GM21723 (cell line): ENCODE measurements at regions not wholly inside any gene's neighbourhood (a gene's known extent, or its start where the extent isn't known, plus 50 kb on each side); places are given as distances from the start of the nearest gene placed in this dataset.
"Not testable (repeated sequence)": the region's sequence is repeated elsewhere in the genome, so short reads cannot be mapped to it uniquely, and the experiment has no call there.

ENCODE experiments used
- ATAC-seq: cut with Tn5 transposase; IDR thresholded peaks from one replicate; pipeline ENCODE4 v1.9.1; 2021; ENCODE audit warnings: mild to moderate bottlenecking, moderate library complexity; ENCODE audit not compliant: unreplicated experiment

- ATAC-seq, result no peak
These were observed 616.4 kb upstream of the CBLB start for GRCh38 chr3:106485217-106485616.

GRCh38 chr3:106485802-106486201 lies 617.0 kb upstream of the CBLB start:
- no peak for ATAC-seq

GRCh38 chr3:106486945-106487639 lies 618.3 kb upstream of the CBLB start:
- ATAC-seq, result not testable (repeated sequence)

- ATAC-seq, result no peak
These were observed 619.5 kb upstream of the CBLB start for GRCh38 chr3:106488331-106488730.

DNA sequence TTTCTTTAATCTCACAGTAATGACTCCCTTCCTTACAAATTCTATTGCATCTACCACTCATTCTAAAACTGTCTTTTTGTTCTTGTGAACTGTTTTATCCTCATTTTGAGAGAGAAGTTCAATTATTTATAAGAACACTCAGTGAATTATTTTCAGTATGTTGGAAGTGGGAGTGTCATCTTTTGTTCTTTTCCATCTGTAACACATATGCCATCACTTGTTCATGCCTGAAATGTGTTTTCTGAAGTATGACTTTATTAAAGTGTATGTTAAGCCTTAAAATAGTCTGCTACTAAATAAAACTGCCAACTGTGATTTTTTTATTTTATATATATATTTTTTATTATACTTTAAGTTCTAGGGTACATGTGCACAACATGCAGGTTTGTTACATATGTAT lies 623.0 kb upstream of the CBLB start:
- no peak for ATAC-seq

GRCh38 chr3:106508331-106508893 lies 639.6 kb upstream of the CBLB start:
- ATAC-seq, result no peak

DNA sequence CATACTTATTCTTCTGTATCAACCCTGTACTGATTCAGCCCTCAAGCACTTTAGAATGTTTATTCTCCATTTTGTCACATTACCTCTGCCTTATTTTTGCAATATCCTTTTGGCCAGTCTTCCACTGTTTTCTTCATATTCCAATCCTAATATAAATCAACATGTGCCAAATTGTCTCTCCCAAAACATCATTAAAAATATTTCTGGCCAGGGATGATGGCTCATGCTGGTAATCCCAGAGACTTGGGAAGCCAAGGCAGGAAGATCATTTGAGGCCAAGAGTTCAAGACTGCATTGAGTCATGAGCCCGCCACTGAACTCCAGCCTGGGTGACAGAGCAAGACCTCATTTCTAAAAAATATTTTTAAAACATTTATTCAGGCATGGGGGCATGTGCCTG lies 641.4 kb upstream of the CBLB start:
- ATAC-seq, result no peak

DNA sequence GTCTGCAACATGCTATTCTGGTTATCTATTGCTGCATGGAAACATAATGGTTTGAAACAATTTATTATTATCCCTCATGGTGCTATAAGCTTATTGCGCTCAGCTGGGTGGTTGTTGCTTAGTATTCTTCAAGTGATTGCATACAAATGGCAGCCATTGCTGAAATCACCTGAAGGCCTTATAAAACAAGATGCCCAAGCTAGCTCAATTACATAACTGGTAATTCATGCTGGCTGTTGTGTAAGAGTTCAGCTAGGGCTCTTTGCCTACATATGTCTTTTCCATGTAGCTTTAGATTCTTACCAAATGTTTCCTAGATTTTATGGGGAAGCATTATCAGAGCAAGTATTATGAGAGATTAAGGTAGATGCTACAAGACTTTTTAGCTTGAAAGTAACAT lies 644.0 kb upstream of the CBLB start:
- no peak for ATAC-seq

DNA sequence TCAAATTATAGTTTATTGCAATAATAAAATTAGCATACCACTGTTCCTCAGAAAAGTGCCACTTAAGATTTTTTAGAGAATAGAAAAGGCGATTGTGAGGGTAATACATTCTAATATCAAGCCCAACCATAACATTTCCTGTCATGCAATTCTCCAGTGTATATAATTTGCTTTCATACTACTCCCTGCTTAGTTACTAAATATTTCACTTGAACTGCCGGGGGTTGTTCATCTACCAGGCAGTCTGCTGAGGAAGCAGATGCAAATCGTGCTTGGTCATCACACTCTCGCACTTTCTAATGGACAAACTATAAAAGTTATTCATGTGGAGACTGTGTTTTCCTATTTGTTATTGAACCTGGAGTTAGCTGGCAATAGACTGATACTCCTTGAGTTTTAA lies 645.6 kb upstream of the CBLB start:
- ATAC-seq, result no peak

DNA sequence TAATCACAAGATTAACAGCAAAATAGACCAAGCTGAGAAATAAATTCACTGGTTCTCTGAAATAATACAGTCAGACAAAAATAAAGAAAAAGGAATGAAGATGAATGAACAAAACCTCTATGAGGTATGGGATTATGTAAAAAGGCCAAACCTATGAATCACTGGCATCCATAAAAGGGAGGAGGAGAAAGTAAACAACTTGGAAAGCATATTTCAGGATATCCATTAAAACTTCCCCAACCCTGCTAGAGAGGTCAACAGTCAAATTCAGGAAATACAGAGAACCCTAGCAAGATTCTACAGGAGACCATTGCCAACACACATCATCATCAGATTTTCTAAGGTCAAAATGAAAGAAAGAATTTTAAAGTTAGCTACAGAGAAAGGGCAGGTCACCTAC lies 649.7 kb upstream of the CBLB start:
- ATAC-seq, result no peak

DNA sequence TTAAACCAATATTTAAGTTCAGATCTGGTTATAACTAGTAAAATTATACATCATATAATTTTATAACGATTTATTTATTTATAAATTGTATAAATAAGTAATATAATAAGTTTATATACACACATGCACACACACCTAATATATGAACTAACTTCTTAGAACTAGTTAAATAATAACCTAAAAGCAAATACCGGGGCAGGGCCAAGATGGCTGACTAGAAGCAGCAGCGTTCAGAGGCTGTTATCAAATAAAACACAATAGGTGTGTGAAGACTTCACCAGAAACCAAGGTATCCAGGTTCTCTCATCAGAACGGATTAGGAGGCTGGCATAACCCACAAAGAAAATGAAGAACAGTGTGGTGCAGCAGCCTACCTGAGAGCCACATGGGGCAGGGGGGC lies 653.6 kb upstream of the CBLB start:
- no peak for ATAC-seq

DNA sequence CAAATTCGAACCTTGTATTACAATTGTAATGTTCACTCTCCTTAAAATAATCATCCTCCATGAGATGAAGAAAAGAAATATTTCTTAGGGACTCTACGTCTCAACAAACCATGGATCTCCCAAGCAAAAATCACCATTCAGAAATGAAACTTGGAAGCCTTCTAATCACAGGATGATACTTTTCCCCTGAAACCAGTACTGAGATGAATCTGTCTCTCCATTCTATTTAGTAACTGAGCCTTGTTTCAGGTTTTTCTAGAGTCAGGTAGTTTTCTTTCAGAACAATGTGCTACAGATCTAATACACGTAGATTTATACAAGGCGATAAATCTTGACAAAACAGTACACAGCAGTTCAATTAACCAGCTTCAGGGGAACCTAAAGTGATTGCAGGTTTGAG lies 660.1 kb upstream of the CBLB start:
- no peak for ATAC-seq

DNA sequence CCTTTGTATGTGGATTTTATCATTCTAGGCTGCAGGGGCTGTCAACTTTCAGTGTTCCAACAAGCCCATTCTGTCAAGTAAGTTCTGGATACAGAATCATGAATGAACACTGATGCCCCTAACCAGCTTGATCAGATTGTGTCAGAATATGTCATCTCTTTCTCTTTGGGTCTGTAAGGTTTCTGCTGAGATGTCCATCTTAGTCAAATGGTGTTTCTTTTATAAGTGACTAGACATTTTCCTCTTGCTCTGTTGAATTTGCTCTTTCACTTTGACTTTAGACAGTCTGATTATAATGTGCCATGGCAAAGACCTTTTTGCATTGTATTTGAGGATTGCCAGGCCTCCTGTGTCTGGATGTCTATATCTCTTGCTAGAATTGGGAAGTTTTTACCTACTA lies 660.9 kb upstream of the CBLB start:
- ATAC-seq, result no peak

DNA sequence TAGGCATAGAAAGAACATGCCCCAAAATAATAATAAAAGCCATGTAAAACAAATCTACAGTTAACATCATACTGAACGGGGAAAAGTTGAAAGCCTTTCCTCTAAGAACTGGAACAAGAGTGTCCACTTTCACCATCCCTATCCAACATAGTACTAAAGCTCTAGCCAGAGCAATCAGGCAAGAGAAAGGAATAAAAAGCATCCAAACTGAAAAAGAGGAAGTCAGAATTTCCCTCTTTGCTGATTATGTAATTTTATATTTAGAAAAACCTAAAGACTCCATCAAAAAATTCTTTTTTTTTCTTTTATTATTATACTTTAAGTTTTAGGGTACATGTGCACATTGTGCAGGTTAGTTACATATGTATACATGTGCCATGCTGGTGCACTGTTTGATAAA lies 661.6 kb upstream of the CBLB start:
- no peak for ATAC-seq

DNA sequence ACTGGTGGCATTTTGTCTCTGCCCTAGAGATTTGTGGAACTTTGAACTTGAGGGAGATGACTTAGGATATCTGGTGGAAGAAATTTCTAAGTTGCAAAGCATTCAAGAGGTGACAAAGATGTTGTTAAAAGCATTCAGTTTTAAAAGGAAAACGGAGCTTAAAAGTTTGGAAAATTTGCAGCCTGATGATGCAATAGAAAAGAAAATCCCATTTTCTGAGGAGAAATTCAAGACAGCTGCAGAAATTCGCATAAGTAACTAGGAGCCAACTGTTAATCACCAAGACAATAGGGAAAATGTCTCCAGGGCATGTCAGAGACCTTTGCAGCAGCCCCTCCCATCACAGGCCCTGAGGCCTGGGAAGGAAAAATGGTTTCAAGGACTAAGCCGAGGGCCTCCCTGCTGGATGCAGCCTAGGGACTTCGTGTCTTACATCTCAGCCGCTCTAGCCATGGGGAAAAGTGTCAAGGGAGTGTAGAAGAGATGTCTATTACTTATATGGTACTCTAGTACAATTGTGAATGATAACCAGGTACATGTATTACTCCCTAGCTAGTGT lies 663.0 kb upstream of the CBLB start:
- not testable (repeated sequence) for ATAC-seq

DNA sequence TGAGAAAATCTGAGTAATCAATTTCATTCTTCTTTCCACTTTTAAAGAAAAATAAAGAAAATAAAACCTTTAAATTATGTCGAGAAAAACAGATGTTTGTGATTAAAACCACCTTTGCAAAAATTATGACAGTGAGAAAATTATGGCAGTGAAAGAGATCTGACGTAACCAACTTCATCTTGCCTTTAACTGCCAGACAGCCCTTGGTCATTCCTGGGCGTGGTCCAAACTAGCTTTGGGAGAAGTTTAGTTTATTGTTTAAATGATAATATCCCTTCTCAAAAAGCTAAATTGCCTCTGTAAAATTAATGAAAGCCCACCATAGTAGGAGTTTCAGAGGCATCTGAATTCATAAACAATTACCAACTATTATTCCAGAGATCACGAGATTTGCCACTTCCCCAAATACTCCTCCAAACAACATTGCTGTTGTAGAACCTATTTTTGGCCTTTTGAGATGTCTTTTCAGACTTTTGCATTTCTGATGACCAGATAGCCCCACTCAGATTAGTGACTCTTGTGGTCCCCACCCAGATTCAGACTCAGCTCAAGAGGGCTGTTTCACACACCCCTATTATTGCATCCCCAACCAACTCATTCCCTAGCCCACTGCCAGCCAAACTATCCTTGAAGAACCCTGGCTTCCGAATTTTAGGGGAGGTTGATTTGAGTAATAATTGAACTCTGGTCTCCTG lies 664.4 kb upstream of the CBLB start:
- no peak for ATAC-seq

DNA sequence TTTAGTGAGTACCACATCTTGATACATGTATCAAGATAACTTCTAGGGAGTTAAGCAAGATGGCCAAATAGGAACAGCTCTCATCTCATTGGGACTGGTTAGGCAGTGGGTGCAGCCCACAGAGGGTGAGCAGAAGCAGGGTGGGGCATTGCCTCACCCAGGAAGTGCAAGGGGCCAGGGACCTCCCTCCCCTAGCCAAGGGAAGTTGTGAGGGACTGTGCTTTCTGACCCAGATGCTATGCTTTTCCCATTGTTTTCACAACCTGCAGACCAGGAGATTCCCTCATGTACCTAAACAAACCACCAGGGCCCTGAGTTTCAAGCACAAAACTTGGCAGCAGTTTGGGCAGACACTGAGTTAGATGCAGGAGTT lies 665.0 kb upstream of the CBLB start:
- ATAC-seq, result no peak

DNA sequence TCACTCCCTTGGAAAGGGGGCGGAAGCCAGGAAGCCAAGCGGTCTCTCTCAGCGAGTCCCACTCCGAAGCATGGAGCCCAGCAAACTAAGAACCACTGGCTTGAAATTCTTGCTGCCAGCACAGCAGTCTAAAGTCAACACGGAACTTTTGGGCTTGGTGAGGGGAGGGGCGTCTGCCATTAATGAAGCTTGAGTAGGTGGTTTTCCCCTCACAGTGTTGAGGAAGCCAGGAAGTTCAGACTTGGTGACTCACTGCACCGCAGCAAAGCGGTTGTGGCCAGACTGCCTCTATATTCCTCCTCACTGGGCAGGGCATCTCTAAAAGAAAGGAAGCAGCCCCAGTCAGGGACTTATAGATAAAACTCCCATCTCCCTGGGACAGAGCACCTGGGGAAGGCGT lies 665.4 kb upstream of the CBLB start:
- no peak for ATAC-seq

- ATAC-seq, result no peak
These were observed 671.9 kb upstream of the CBLB start for GRCh38 chr3:106540743-106541142.

- ATAC-seq, result no peak
These were observed 673.4 kb upstream of the CBLB start for GRCh38 chr3:106542101-106542769.

- no peak for ATAC-seq
These were observed 683.7 kb upstream of the CBLB start for GRCh38 chr3:106552351-106553043.
